Tongue (tissue), 2 donors: ENCODE measurements at regions not wholly inside any gene's neighbourhood (a gene's known extent, or its start where the extent isn't known, plus 50 kb on each side); places are given as distances from the start of the nearest gene placed in this dataset. TPM values are rescaled to one million over a fixed set of nuclear protein-coding genes. Genes with fewer than 3 reads are reported as not detected.

Experiments used
- DNase-seq: peaks from one replicate; pipeline ENCODE4 v3.0.0-alpha.2; 2015
- small RNA-seq: library from RNA; depleted of rRNA; stranded (forward); fragments of <200 nt; gene quantifications from one replicate; pipeline ENCODE3, GENCODE V24; 2014; ENCODE audit warnings: low replicate concordance

DNA sequence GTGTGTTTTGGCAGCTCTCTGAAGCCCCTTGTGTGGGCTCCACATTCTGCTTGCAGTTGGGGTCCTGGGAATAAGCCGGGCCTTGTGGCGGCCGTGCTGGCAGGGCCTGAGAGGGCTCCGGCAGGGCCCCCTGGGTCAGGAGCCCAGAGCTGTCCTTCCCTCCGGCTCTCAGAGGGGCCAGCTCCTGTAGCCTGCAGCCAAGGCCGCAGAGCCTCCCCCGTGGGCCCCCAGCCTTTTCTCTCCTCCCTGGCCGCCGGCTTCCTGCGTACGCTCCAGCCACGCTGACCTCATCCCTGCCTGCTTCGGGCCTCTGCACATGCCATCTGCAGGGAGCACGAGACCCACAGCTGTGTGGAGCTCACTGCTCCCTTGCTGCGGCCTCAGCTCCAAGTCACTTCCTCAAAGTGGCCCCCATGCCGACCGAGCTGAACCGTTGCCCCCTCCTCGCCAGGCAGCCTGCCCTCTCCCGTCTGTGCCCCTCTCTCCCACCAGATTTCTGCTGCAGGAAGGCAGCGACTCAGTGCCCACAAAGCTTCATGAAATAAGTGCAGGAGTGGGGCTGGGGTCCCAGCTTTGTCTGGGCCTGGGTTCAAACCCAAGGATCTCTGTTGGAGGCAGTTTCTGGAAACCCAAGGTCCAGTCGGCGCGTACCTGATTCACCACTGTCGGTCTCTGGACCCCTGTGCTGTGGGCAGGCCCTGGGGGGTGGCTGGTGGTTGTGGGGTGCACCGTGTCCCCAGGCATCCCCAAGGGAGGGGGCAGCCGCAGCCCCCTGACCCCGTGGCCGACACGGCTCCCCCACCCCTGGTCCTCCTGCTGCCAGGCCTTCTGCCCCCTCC, 57.1 kb upstream of the NKX1-1 start:
- DNase-seq = peak; percentile 77

DNA sequence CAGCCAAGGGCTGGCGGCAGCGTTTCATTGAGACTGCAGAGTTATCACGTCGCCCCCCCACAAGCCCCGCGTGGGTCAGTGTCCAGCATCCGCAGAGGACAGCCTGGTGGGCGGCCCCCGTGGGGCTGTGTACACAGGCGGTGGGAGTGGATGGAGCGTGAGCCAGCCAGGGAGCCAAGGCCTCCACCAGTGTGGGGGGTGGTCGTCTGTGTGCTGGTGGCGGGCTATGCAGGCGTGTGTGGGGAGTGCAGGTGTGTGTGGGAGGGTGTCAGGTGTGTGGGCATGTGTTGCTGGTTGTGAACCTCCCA, 56.5 kb upstream of the NKX1-1 start:
- no peak for DNase-seq

DNA sequence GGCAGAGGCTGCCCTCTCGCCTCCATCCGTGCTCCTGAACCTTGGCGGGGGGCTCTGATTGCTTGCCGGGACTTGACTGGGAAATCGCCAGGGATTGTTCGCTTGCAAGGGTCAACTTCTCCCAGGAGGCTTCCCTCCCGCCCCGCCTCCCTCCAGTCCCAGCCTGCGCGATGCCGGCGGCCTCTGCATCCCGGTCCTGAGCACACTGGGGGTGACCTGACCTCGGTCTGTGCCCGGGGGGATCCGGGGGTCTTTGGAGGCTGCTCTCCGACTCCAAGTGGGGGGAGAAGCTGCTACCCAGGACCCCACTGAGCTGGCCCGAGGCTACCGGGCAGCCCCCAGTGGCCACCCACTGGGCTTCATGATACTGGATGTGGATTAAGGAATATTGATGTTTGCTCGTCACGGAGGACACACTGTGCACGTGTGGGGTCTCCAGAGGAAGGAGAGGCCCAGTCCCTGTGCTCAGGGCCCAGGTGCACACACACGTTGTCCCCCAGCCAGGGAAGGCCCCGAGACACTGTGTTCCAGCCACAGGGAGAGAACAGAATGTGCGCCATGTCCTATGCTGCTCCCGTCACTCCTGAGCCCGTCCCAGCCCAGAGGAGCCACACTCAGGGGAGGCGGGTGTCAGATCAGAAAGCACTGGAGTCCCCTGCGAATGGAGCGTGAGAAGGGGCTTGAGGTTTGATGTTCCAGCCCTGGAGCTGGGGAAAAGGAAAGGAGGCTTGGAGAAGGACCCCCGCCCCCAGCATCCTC, 55.9 kb upstream of the NKX1-1 start:
- no peak for DNase-seq

DNA sequence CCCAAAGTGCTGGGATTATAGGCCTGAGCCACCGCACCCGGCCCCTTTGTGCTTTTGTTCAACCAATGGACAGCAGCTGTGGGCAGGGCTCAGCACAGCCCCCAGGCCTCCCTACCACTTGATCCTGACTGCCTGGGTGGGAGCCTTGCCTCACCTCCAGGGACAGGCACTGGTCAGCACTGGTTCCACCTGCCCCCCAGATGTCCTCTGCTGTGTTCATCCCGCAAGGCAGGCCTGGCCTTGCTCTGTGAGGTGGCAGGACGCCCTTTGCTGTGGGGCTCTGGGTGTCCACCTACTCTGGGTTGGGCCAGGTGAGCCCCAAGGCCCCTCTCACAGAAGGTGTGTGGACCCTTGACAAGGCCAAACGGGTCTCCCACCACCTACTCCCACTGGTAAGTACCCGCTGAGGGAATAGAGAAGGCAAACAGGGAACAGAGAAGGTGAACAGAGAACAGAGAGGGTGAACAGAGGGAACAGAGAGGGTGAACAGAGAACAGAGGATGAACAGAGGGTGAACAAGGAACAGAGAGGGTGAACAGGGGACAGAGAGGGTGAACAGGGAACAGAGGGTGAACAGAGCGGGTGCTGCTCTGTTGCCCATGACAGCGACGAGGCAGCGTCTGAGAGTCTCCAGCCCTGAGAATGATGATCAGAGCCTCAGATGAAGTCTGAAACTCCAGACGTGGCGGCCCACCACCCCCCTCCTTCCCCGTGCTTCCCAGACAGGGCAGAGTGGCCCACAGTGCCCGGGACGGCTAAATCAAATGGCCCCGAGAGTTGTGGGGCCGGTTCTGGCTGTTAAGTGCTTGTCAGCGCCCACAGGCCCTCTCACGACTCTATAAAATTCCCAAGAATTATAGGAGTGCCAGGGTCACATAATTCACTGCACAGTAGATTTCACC, 55.0 kb upstream of the NKX1-1 start:
- no peak for DNase-seq

DNA sequence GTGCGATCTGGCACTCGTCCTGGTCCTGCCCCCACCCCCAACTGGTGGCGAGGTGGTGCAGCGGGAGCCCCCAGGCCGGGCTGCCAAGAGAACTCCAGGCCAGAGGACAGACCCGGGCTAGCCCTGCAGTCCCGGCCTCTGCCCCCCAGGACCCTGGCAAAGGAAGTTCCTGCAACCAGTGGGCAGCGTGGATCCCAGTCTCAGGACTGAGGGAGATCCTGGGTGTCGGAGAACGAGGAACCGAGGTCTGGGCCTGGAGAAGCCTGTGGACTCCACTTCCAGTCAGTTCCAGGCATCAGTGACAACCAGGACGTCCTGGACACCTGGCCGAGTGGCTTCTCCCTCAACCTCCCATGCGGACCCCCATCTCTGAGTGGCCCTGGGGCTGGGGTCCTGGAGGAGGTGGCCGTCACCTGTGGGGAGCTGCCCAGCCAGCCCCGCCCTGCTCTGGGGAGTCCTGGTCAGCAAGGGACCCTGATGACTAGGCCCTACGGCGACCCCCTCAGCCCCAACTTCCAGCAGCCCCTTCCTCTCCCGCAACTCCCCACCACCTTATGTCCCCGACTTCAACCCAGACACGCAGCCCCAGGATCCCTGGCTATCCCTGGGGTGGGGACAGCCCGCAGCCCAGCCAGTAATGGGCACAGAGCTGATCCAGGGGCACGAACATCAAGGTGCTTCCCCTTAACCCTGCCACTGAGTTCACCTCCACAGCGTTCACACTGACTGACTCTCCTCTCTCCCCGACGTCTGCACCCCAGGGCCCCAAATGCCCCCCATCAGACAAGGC, 53.7 kb upstream of the NKX1-1 start:
- no peak for DNase-seq

DNA sequence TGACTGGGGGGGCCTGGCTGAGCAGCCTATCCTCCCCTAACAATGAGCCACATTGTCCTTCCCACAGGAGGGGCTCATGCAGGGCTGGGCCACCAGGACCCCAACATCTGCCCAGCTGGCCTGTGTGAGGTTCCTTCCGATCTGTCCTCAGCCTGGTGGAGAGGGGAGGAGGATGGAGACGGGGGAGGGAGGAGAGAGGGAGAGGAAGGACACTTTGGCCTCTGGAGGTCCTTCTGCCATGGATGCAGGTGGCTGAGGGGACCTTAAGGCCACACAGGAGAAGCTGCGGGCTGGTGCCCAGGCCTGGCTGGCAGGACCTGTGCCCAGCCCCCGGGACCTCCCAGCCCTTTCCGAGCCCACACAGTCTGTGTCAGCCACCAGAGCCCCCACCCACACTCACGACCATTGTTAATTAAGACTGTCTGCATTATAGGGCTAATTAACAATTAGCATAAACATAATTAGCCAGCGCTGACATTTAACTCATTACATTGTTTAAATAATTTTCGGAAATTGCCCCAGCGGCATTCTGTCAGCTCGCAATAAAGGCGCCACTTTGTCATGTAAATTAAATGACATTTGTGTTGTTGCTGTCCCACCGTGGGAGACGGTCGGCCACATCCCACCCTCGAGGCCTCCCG, 53.0 kb upstream of the NKX1-1 start:
- no peak for DNase-seq

DNA sequence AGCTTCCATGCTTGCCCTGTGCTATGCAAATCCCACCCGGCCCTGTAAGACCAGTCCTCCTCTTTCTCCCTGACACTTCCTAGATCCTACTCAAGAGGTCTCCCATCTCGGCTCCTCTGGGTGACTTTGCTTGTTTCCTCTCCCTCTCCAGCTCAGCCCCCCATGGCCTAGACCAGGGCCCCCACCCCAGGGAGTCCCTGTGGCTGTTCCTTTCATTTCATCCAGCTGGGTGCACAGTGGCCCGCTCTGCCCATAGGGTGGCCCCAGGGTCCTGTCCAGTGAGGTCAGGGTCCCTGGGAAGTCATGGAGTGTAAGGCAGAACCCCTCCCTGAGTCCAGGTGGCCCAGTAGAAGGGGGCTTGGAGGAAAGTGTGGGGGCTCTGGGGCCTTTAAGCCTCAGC, 52.3 kb upstream of the NKX1-1 start:
- no peak for DNase-seq

Small RNA genes in the stretch of these regions (small RNA-seq; reads per million reads assigned to genes)
- not detected for gene AC147067.2
